HCEC 1CT (cell line): ENCODE measurements at regions not wholly inside any gene's neighbourhood (a gene's known extent, or its start where the extent isn't known, plus 50 kb on each side); places are given as distances from the start of the nearest gene placed in this dataset.
A peak's percentile ranks its signal among the peaks of the same experiment; 100 is the strongest.
"Not testable (repeated sequence)": the region's sequence is repeated elsewhere in the genome, so short reads cannot be mapped to it uniquely, and the experiment has no call there.

Experiments
- DNase-seq: peaks from one replicate; pipeline ENCODE4 v3.0.0-alpha.2; 2017

- DNase-seq: no peak
These were observed 1044.1 kb upstream of the ZEB2 start for GRCh38 chr2:145563741-145564615.

- DNase-seq: no peak
These were observed 1041.2 kb upstream of the ZEB2 start for GRCh38 chr2:145561152-145561551.

- no peak for DNase-seq
These were observed 1038.9 kb upstream of the ZEB2 start for GRCh38 chr2:145558617-145559350.

GRCh38 chr2:145555360-145555759 lies 1035.4 kb upstream of the ZEB2 start:
- DNase-seq: no peak

- DNase-seq: no peak
These were observed 1031.8 kb upstream of the ZEB2 start for GRCh38 chr2:145551686-145552085.

- DNase-seq: no peak
These were observed 1028.6 kb upstream of the ZEB2 start for GRCh38 chr2:145548479-145548878.

- no peak for DNase-seq
These were observed 1027.7 kb upstream of the ZEB2 start for GRCh38 chr2:145547620-145548019.

GRCh38 chr2:145546091-145546490 lies 1026.2 kb upstream of the ZEB2 start:
- DNase-seq: peak; percentile 45

- DNase-seq: no peak
These were observed 1023.9 kb upstream of the ZEB2 start for GRCh38 chr2:145543856-145544255.

- DNase-seq: no peak
These were observed 1023.2 kb upstream of the ZEB2 start for GRCh38 chr2:145543155-145543554.

- no peak for DNase-seq
These were observed 1021.1 kb upstream of the ZEB2 start for GRCh38 chr2:145541028-145541427.

- no peak for DNase-seq
These were observed 1018.9 kb upstream of the ZEB2 start for GRCh38 chr2:145538661-145539350.

GRCh38 chr2:145530653-145531052 lies 1010.7 kb upstream of the ZEB2 start:
- no peak for DNase-seq

- DNase-seq: peak; percentile 31
These were observed 1004.9 kb upstream of the ZEB2 start for GRCh38 chr2:145524836-145525235.

- DNase-seq: no peak
These were observed 1004.4 kb upstream of the ZEB2 start for GRCh38 chr2:145524303-145524702.

- not testable (repeated sequence) for DNase-seq
These were observed 999.3 kb upstream of the ZEB2 start for GRCh38 chr2:145519254-145519653.

- no peak for DNase-seq
These were observed 992.0 kb upstream of the ZEB2 start for GRCh38 chr2:145511946-145512345.

GRCh38 chr2:145503511-145503910 lies 983.6 kb upstream of the ZEB2 start:
- no peak for DNase-seq

GRCh38 chr2:145501920-145502319 lies 982.0 kb upstream of the ZEB2 start:
- no peak for DNase-seq

- no peak for DNase-seq
These were observed 975.7 kb upstream of the ZEB2 start for GRCh38 chr2:145495590-145495989.

GRCh38 chr2:145494441-145494840 lies 974.5 kb upstream of the ZEB2 start:
- no peak for DNase-seq

- no peak for DNase-seq
These were observed 968.7 kb upstream of the ZEB2 start for GRCh38 chr2:145488571-145488970.

GRCh38 chr2:145484448-145485097 lies 964.7 kb upstream of the ZEB2 start:
- peak; percentile 74 for DNase-seq
